H7 (cell line): ENCODE measurements at regions not wholly inside any gene's neighbourhood (a gene's known extent, or its start where the extent isn't known, plus 50 kb on each side); places are given as distances from the start of the nearest gene placed in this dataset.

ENCODE experiments used
- DNase-seq: peaks from one replicate; pipeline ENCODE4 v3.0.0; 2012
- H3K27me3 ChIP-seq: 2 replicates; pipeline ENCODE4 v1.6.0; 2011; ENCODE audit warnings: mild to moderate bottlenecking, low read length; ENCODE audit not compliant: control insufficient read depth, insufficient read depth
- H3K36me3 ChIP-seq: replicated peaks from 2 replicates; pipeline ENCODE4 v1.5.1; 2011; ENCODE audit warnings: low read length; ENCODE audit not compliant: control insufficient read depth, insufficient read depth
- H3K4me3 ChIP-seq: 2 replicates; pipeline ENCODE4 v1.5.1; 2011; ENCODE audit warnings: low read depth, mild to moderate bottlenecking, control low read depth, low read length, moderate library complexity; ENCODE audit not compliant: insufficient read depth

DNA sequence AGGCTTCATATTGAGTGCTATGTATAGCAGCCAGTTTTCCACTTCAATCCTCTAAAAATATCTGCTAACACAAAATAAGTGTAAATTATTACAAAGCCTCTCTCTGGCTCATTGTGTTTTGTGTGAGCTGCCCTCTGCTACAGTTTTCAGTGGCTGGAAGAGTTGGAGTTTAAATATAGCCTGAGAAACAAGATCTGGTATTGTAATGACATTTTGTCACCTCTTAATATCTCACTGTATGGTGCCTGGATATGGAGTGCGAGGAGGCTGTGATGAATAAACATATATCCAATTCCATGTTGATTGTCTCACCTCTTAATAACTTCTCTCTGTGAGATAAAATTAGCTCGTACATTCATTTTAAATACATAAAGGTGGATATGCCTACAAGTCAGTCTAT, 269.7 kb downstream of the FLRT2 start:
- H3K36me3 ChIP-seq: no peaks in the 10 kb centered on the region
- no peaks in the 10 kb centered on the region for H3K27me3 ChIP-seq
- H3K4me3 ChIP-seq: no peak overlapping the region
- no peak for DNase-seq

DNA sequence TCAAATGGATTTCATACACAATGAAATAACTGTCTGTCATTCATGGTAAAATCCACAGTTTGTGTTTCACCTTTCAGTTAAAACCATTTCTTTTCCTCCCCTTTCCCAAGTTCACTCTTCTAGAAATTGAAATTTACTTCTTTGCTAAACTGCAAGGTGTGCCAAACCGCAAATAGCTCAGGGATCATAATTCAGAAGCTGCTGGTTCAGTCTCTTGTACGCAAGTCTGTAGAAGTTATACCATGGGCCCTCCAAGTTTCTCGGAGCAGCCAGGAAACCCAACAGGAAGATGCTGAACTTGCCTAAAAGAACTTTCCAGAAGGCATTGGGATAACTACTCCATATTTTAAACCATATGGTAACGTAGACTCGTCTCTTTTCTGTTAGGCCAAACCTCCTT, 268.9 kb downstream of the FLRT2 start:
- H3K27me3 ChIP-seq: no peaks in the 10 kb centered on the region
- H3K36me3 ChIP-seq: no peaks in the 10 kb centered on the region
- H3K4me3 ChIP-seq: no peak overlapping the region
- DNase-seq: no peak

DNA sequence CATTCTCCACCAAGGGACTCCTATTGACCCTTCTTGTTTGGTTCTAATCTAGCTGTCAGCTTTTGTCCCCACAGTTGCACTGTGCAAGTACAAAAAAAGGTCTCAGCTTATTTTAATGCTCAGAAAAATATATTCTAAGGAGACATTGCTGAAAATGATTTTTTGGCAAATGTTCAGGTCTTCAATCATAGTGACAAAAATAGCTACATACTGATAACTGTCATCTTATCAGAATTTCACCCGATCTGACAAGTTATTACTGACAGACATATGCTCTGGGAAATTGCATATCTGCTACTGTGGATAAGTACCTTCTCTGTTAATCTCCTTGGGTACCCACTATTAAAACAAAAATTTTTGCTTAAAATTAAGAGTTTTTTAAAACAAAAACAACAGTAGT, 263.6 kb downstream of the FLRT2 start:
- no peaks in the 10 kb centered on the region for H3K27me3 ChIP-seq
- no peaks in the 10 kb centered on the region for H3K36me3 ChIP-seq
- no peak for DNase-seq
- no peak overlapping the region for H3K4me3 ChIP-seq

DNA sequence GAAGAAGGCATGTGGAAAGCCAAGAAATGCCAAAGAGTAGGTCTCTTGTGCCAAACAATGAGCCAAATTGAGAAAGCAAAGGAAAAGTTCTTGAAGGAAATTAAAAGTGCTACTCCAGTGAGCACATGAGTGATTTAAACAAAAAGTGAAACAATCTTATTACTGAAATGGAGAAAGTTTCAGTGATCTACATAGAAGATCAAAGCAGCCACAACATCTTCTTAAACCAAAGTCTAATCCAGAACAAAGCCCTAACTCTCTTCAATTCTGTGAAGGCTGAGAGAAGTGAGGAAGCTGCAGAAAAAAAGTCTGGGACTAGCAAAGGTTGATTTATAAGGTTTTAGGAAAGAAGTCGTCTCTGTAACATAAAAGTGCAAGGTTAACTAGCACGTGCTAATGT, 259.6 kb downstream of the FLRT2 start:
- Histone ChIP-seq H3K36me3 (no peaks in the 10 kb centered on the region), H3K4me3 (no peak overlapping the region), H3K27me3 (no peaks in the 10 kb centered on the region)
- no peak for DNase-seq

DNA sequence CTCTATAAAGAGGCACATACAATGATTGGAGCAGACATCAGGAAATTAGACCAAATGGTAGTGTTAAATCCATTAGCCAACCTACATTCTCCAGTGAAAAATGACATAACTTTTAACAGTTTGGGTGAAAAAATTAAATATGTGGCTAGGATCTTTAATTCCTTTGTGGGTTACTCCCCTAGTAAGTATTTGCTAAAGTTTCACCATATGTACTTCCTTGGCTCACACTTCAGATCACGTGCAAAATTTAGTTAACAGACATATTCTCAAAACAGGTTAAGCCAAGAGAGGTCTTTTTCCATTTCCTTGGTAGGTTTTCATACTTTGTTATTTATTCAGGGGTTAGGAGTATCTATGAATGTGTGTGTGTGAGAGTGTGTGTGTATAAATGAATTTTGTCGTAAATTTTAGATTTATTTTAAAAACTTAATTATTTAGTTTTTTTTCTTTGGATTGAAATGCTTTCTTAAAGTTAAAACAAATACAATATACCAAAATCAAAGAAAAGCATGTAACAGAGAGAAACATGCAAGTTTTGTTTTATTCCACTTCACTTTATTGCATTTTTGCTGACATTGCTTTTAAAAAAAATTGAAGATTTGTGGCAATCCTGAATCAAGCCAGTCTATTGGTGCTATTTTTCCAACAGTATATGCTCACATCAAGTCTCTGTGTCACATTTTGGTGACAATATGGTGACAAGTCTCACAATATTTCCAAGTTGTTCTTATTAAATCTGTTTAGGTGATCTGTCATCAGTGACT, 258.7 kb downstream of the FLRT2 start:
- H3K36me3 ChIP-seq: no peaks in the 10 kb centered on the region
- no peak overlapping the region for H3K4me3 ChIP-seq
- no peak for DNase-seq
- no peaks in the 10 kb centered on the region for H3K27me3 ChIP-seq

DNA sequence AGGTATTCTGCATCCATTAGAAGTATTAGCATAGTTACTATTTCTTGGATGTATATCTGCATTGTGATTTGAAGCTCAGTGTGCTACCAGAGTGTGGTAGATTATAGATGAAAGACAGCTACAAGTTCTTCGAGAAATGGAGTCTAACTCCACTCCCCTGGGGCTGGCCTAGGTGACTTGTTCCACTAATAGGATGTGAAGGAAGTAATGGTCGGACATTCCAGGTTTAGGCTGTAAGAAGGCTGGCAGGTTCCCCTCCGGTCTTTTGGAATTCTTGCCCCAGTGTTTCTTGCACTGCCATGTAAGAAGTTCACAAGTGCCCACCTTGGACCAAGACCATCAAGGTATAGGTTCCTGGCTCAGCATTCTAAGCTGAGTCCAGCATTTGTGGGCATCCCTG, 236.4 kb downstream of the FLRT2 start:
- DNase-seq: no peak
- no peak overlapping the region for H3K4me3 ChIP-seq
- no peaks in the 10 kb centered on the region for H3K36me3 ChIP-seq
- no peaks in the 10 kb centered on the region for H3K27me3 ChIP-seq

DNA sequence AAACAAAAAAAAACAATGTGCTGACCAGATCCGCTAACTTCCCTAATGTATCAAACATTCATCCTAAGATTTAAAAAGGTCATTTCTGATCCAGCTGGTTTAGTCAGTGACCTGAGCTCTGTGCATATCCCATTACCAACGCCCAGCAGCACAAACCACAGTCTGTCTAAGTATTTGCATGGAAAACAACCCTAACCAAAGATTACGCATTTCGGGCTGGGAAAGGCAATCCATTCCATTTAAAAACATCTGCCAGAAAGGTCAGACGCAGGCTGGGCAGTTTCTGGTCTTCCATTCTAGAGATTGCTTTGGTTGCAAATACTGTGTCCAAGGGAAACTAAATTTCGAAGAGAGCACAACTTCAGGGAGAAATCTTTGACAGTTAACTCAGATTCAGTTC, 234.9 kb downstream of the FLRT2 start:
- H3K27me3 ChIP-seq: no peaks in the 10 kb centered on the region
- no peaks in the 10 kb centered on the region for H3K36me3 ChIP-seq
- no peak for DNase-seq
- H3K4me3 ChIP-seq: no peak overlapping the region

DNA sequence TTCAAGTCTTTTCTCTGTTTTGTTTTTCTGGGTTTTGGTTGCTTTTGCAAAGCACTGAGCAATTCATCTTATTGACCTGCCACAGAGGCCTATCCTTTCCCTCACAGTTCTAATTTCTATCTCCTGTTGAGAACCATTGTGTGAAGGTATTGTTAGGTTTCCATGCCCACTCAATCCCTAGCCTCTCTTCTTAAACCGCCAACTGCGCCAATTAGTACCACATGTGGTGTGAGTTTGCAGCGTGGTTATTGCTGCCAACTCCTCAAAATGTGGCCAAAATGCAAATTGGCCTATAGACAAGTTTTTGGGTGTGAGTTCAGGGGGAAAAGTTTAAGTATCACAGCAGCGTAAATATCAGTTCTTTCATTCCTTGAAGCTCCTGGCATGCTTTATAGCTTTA, 232.6 kb downstream of the FLRT2 start:
- no peak for DNase-seq
- Histone ChIP-seq H3K27me3 (no peaks in the 10 kb centered on the region), H3K36me3 (no peaks in the 10 kb centered on the region), H3K4me3 (no peak overlapping the region)

DNA sequence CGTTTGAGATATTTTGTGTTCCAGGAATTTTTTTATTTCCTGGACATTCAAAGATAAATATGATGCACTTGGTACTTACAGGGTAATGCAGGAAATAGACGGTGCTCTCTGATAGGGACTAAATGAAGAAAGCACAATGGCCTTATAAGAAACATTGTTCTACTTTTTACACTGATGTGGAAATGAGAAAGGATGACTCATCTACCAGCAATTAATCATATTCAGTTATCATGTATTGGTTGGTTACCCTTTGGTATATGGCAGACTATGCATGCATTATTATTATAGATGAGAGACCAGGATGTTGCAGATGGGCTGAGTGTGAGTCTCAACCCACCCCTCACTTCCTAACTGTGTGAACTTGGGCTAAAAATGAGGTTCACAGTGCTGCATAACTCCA, 222.2 kb downstream of the FLRT2 start:
- H3K36me3 ChIP-seq: no peaks in the 10 kb centered on the region
- H3K27me3 ChIP-seq: no peaks in the 10 kb centered on the region
- DNase-seq: no peak
- no peak overlapping the region for H3K4me3 ChIP-seq

DNA sequence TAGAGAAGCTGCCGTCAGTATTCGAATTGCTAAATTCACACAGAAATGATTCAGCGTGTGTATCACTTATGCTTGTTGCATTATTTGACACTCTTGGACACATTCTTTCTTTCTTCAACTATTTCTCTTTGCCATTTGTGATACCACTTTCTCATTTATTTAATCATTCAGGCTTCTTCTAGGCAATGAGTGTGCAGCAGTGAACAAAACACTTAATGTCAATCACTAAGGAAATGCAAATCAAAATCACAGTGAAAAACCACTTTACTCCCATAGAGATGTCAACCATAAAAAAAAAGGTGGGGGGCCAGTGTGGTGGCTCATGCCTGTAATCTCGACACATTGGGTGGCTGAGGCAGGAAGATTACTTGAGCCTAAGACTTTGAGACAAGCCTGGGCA, 214.6 kb downstream of the FLRT2 start:
- Histone ChIP-seq H3K27me3 (no peaks in the 10 kb centered on the region), H3K4me3 (no peak overlapping the region), H3K36me3 (no peaks in the 10 kb centered on the region)
- no peak for DNase-seq

DNA sequence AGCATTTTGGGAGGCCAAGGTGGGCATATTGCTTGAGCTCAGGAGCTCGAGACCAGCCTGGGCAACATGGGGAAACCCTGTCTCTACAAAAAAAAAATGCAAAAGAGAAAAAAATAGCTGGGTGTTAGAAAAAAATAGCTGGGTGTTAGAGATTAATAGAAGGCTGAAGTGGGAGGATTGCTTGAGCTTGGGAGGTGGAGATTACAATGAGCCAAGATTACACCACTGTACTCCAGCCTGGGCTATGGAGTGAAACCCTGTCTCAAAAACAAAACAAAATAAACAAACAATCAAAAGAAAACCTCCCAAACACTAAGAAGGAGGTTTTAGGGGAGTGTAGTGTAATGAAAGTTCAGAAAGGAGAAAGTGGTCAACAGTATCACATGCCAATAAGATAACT, 202.1 kb downstream of the FLRT2 start:
- no peak overlapping the region for H3K4me3 ChIP-seq
- H3K27me3 ChIP-seq: no peaks in the 10 kb centered on the region
- no peak for DNase-seq
- H3K36me3 ChIP-seq: no peaks in the 10 kb centered on the region

DNA sequence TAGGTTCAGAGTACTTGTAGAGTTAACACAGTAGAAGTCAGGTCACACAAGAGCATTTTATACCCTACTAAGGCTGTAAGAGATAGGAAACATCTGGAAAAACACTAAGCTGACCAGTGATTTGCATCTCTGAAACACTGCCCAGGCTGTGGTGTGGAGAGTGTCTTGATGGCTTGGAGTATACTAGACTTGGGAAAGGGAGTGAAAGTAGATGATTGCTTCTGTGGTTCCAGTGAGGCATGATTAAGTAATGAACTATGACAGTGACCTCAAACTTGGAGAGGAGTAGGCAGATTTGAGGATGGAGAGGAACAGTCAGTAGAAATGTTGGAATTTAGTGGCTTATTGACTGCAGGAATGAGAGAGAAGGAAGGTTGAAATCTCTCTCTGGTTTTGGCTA, 201.2 kb downstream of the FLRT2 start:
- Histone ChIP-seq H3K4me3 (no peak overlapping the region), H3K27me3 (no peaks in the 10 kb centered on the region), H3K36me3 (no peaks in the 10 kb centered on the region)
- DNase-seq: no peak

DNA sequence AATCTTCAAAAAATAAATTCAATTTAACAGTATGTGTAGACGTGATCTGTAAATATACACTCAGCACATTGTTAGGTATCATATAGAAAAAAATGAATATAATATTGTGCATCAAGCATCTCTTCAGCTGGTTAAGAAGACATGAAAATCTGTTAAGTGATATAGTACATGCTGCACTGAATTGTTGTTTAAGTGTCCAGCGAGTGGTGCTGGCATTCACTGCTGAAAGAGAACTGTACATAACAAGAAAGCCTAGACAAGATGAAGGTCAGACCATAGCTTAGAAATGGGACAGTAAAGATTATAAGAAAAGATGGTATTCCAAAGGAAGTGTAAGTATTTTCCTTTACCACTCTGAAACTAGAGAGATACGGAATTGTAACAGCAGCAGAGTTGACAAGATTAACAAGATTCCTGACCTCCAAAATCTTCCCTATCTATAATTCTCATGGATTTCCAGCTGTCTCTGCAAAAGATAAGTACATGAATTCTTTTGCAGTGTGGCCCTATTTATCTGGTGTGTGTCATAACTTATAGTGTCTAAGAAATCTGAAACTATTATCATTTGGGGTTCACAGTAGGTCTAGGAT, 198.6 kb downstream of the FLRT2 start:
- no peak for DNase-seq
- Histone ChIP-seq H3K4me3 (no peak overlapping the region), H3K27me3 (no peaks in the 10 kb centered on the region), H3K36me3 (no peaks in the 10 kb centered on the region)

DNA sequence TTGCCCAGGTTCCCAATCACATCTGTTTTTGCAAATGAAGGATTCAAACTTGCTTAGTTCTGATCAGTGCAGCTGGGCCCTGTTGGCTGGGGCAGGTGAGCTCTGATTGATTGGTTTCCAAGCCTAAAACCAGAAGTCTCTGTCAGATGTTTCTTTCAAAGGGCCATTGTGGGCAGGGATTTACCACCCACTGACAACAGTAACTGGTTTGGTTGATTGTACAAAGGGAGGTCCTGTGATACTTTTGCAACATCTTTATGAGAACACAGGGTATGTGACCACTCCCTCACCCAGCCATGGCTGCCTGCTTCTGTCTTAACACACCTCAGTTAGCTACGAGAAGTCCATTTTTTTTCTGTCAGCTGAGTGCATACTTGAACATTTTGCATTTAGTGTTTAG, 184.1 kb downstream of the FLRT2 start:
- H3K27me3 ChIP-seq: no peaks in the 10 kb centered on the region
- no peak overlapping the region for H3K4me3 ChIP-seq
- no peak for DNase-seq
- no peaks in the 10 kb centered on the region for H3K36me3 ChIP-seq

DNA sequence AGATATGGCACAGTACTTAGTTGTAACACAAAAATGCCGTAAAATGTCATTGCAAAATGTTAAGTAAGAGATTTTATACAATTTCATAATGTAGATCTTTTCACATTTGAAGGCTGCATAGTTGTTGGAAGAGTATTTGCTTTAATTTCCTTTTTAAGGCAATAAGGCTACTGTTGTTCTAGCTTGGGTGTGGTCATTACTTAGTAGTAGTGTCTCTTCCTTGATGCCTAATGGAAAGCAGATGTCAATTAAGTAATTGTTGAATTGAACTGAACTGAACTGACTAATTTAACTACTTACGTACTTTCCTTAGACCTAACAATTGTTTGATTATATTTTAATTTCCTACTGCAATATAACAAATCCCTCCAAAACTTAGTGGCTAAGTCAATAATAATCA, 181.7 kb downstream of the FLRT2 start:
- H3K36me3 ChIP-seq: no peaks in the 10 kb centered on the region
- DNase-seq: no peak

More for the DNA sequence above, 181.7 kb downstream of the FLRT2 start:
- no peak overlapping the region for H3K4me3 ChIP-seq
- no peaks in the 10 kb centered on the region for H3K27me3 ChIP-seq
